Panc1 (cell line): ENCODE measurements at regions not wholly inside any gene's neighbourhood (a gene's known extent, or its start where the extent isn't known, plus 50 kb on each side); places are given as distances from the start of the nearest gene placed in this dataset.

Source experiments
- ATAC-seq: fragments of 200-7000 bp; cut with Tn5 transposase; 2 replicates; pipeline ENCODE4 v1.9.1; 2020; ENCODE audit warnings: mild to moderate bottlenecking, moderate library complexity
- BruUV-seq: library from RNA; stranded (reverse); fragments of 400-500 nt; replicated peaks from 2 replicates; lab custom pipeline; 2021; lab: Mats Ljungman, UMichigan
- CTCF ChIA-PET: fragments of 300-600 bp; sonication (Branson Sonifier 250); formaldehyde crosslinking; loops from one replicate; lab custom pipeline; 2022; ENCODE audit warnings: antibody characterized with exemption; lab: Charles Lee
- POLR2A ChIA-PET: fragments of 300-600 bp; sonication (Branson Sonifier 250); formaldehyde crosslinking; loops from one replicate; lab custom pipeline; 2022; ENCODE audit warnings: antibody characterized with exemption; lab: Charles Lee
- DNase-seq: peaks from one replicate; pipeline ENCODE4 v3.0.0-alpha.2; 2010; ENCODE audit warnings: low read depth, low spot score
- H3K27ac ChIP-seq: 2 replicates; pipeline ENCODE4 v1.5.1; 2011; ENCODE audit warnings: mild to moderate bottlenecking, low read length, inconsistent platforms
- H3K27me3 ChIP-seq: fragments of 200-500 bp; sonication (Bioruptor generic); 2 replicates; pipeline ENCODE4 v1.6.0; 2014; ENCODE audit warnings: low read length, inconsistent platforms; ENCODE audit not compliant: control insufficient read depth, insufficient read depth
- H3K36me3 ChIP-seq: fragments of 200-500 bp; sonication (Bioruptor generic); 2 replicates; pipeline ENCODE4 v1.5.1; 2014; ENCODE audit warnings: inconsistent platforms, mild to moderate bottlenecking, low read length, moderate library complexity; ENCODE audit not compliant: control insufficient read depth, insufficient read depth
- H3K4me1 ChIP-seq: 2 replicates; pipeline ENCODE4 v1.5.1; 2011; ENCODE audit warnings: inconsistent platforms, mild to moderate bottlenecking, low read length, moderate library complexity; ENCODE audit not compliant: control insufficient read depth, insufficient read depth
- H3K4me3 ChIP-seq, 2 experiments: 2 replicates each; pipeline ENCODE4 v1.5.1; 2011 to 2012; ENCODE audit warnings: low read depth in 2 of 2, low read length in 2 of 2, mild to moderate bottlenecking in 2 of 2, inconsistent platforms in 1 of 2, moderate library complexity in 1 of 2
- H3K9me3 ChIP-seq: fragments of 200-500 bp; sonication (Bioruptor generic); 2 replicates; pipeline ENCODE4 v1.5.1; 2014; ENCODE audit warnings: low read depth, mild to moderate bottlenecking, inconsistent platforms, low read length, moderate library complexity; ENCODE audit not compliant: control insufficient read depth, insufficient read depth
- POLR2AphosphoS5 ChIP-seq: IDR thresholded peaks from 2 replicates; pipeline ENCODE4 v1.6.1; 2012; ENCODE audit warnings: mild to moderate bottlenecking, low read depth, low read length, moderate library complexity
- SIN3A ChIP-seq: IDR thresholded peaks from 2 replicates; pipeline ENCODE4 v1.6.1; 2012; ENCODE audit warnings: low read depth, mild to moderate bottlenecking, low read length, moderate library complexity, borderline replicate concordance; ENCODE audit not compliant: insufficient read depth
- TCF7L2 ChIP-seq: IDR thresholded peaks from 2 replicates; pipeline ENCODE4 v1.6.1; 2011; ENCODE audit warnings: mild to moderate bottlenecking, low read depth, low read length, inconsistent platforms
- in situ Hi-C: cut with HindIII; loops from 2 replicates; pipeline ENCODE4 v1.10.0; 2016; ENCODE audit warnings: low sequenced_read_pairs, low pct_unique_long_range_greater_than_20kb
- intact Hi-C: fragments of 100-400 bp; cut with micrococcal nuclease; formaldehyde crosslinking; loops from one replicate; pipeline ENCODE4 v1.10.0; 2022; ENCODE audit not compliant: unreplicated experiment
- TF ChIP-seq, protein P1 (sequence below): fragments of 450-650 bp; IDR thresholded peaks from 2 replicates; pipeline ENCODE4 v1.5.1; 2017; ENCODE audit warnings: mild to moderate bottlenecking
- TF ChIP-seq, protein P2 (sequence below), 2 experiments: IDR thresholded peaks; 2 replicates each; pipeline ENCODE4 v1.6.1; 2011 to 2012; ENCODE audit warnings: low read depth in 2 of 2, control low read depth in 1 of 2, low read length in 1 of 2, mild to moderate bottlenecking in 1 of 2, moderate library complexity in 1 of 2; ENCODE audit not compliant: insufficient read depth in 1 of 2

GRCh38 chr10:111211241-111211640, 134.4 kb downstream of the ADRA2A start:
- TF ChIP-seq, protein P1, sequence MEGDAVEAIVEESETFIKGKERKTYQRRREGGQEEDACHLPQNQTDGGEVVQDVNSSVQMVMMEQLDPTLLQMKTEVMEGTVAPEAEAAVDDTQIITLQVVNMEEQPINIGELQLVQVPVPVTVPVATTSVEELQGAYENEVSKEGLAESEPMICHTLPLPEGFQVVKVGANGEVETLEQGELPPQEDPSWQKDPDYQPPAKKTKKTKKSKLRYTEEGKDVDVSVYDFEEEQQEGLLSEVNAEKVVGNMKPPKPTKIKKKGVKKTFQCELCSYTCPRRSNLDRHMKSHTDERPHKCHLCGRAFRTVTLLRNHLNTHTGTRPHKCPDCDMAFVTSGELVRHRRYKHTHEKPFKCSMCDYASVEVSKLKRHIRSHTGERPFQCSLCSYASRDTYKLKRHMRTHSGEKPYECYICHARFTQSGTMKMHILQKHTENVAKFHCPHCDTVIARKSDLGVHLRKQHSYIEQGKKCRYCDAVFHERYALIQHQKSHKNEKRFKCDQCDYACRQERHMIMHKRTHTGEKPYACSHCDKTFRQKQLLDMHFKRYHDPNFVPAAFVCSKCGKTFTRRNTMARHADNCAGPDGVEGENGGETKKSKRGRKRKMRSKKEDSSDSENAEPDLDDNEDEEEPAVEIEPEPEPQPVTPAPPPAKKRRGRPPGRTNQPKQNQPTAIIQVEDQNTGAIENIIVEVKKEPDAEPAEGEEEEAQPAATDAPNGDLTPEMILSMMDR = no peak
- TF ChIP-seq TCF7L2 = no peak
- TF ChIP-seq, protein P2, sequence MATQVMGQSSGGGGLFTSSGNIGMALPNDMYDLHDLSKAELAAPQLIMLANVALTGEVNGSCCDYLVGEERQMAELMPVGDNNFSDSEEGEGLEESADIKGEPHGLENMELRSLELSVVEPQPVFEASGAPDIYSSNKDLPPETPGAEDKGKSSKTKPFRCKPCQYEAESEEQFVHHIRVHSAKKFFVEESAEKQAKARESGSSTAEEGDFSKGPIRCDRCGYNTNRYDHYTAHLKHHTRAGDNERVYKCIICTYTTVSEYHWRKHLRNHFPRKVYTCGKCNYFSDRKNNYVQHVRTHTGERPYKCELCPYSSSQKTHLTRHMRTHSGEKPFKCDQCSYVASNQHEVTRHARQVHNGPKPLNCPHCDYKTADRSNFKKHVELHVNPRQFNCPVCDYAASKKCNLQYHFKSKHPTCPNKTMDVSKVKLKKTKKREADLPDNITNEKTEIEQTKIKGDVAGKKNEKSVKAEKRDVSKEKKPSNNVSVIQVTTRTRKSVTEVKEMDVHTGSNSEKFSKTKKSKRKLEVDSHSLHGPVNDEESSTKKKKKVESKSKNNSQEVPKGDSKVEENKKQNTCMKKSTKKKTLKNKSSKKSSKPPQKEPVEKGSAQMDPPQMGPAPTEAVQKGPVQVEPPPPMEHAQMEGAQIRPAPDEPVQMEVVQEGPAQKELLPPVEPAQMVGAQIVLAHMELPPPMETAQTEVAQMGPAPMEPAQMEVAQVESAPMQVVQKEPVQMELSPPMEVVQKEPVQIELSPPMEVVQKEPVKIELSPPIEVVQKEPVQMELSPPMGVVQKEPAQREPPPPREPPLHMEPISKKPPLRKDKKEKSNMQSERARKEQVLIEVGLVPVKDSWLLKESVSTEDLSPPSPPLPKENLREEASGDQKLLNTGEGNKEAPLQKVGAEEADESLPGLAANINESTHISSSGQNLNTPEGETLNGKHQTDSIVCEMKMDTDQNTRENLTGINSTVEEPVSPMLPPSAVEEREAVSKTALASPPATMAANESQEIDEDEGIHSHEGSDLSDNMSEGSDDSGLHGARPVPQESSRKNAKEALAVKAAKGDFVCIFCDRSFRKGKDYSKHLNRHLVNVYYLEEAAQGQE (IDR thresholded peaks at IDR 0.05; ENCODE audit: insufficient read depth in 1 of 2, low read depth in 2 of 2, low read length in 1 of 2) = no peak
- no peak for TF ChIP-seq POLR2AphosphoS5
- no peak for TF ChIP-seq SIN3A
- BruUV-seq = no TSS peak
- in situ Hi-C loops = no loop called here
- Histone ChIP-seq H3K4me3 (no peak overlapping the region), H3K27me3 (no peaks in the 10 kb centered on the region), H3K36me3 (no peaks in the 10 kb centered on the region), H3K9me3 (no peaks in the 10 kb centered on the region), H3K4me1 (no peaks in the 10 kb centered on the region), H3K27ac (no peak overlapping the region)
- intact Hi-C loops = no loop called here
- ChIA-PET CTCF (no interaction called here), POLR2A (no interaction called here)
- ATAC-seq (no peak), DNase-seq (no peak)

GRCh38 chr10:111211706-111212105, 134.9 kb downstream of the ADRA2A start:
- Histone ChIP-seq H3K36me3 (no peaks in the 10 kb centered on the region), H3K4me1 (no peaks in the 10 kb centered on the region), H3K4me3 (no peak overlapping the region), H3K27ac (no peak overlapping the region), H3K27me3 (no peaks in the 10 kb centered on the region), H3K9me3 (no peaks in the 10 kb centered on the region)
- DNase-seq = no peak
- POLR2A ChIA-PET = no interaction called here
- in situ Hi-C loops (no loop called here), intact Hi-C loops (no loop called here)
- ATAC-seq = no peak
- TF ChIP-seq TCF7L2 (no peak), SIN3A (no peak), POLR2AphosphoS5 (no peak)
- TF ChIP-seq, protein P1 = no peak
- TF ChIP-seq, protein P2 (IDR thresholded peaks at IDR 0.05; ENCODE audit: insufficient read depth in 1 of 2, low read depth in 2 of 2, low read length in 1 of 2) = no peak
- CTCF ChIA-PET = no interaction called here
- BruUV-seq = no TSS peak
